ENCODE measurements at regions not wholly inside any gene's neighbourhood (a gene's known extent, or its start where the extent isn't known, plus 50 kb on each side); places are given as distances from the start of the nearest gene placed in this dataset.

DNA sequence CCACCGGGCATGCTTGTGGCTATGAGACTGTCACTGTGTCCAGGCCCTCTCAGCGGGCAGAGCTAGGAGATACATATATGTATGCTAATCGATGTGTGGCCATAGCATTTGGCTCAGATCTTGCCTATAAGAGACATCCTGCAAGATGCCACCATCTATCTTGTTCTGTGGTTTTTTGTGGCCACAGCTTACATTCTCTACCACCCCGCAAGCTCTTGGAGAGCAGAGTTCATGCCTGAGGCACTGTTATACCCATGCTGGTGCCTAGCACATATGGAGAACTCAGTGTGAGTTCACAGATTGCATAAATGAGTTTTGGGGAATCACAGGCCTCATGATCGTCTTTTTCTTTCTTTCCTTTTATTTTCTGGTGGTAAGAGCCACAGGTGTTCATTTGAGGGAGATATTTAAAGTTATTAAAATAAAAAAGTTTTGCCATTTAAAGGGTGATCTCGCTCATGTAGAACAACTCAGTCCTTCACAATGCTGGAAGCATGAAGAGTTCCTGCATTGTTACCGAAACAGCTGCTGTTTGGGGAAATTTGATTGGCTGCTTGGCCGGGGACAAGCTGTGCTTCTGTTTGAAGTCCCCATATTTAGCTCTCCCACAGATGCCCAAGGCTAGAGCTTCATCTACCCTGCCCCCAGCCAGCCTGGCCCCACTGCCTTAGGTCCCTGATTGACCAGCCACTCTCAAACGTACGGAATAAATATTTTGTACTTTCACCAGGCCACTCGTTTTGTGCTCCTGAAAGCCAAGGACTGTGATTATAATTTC lies 169.2 kb upstream of the MAP1B start:
- H4K20me1 ChIP-seq: no peaks in the 10 kb centered on the region
- TF ChIP-seq Cebpa-rat (IDR thresholded peaks at IDR 0.05): no peak
- no peak overlapping the region for H3K9ac ChIP-seq
- H3K4me2 ChIP-seq: no peak overlapping the region
- H3K36me3 ChIP-seq: no peaks in the 10 kb centered on the region
- peaks cover 5% of the 10 kb centered on the region; the same call in 1 of the 2 replicates for H3K4me1 ChIP-seq
- no peaks in the 10 kb centered on the region for H3K27me3 ChIP-seq
- H3K9me3 ChIP-seq: no peaks in the 10 kb centered on the region; the same call in 1 of the 2 replicates
- no peak overlapping the region for H3K4me3 ChIP-seq
- no peak overlapping the region for H3K27ac ChIP-seq

- Histone ChIP-seq H3K4me2 (no peak overlapping the region), H3K9ac (no peak overlapping the region), H3K27ac (no peak overlapping the region)
Measured at GRCh38 chr5:71938895-71939294, 168.4 kb upstream of the MAP1B start.

DNA sequence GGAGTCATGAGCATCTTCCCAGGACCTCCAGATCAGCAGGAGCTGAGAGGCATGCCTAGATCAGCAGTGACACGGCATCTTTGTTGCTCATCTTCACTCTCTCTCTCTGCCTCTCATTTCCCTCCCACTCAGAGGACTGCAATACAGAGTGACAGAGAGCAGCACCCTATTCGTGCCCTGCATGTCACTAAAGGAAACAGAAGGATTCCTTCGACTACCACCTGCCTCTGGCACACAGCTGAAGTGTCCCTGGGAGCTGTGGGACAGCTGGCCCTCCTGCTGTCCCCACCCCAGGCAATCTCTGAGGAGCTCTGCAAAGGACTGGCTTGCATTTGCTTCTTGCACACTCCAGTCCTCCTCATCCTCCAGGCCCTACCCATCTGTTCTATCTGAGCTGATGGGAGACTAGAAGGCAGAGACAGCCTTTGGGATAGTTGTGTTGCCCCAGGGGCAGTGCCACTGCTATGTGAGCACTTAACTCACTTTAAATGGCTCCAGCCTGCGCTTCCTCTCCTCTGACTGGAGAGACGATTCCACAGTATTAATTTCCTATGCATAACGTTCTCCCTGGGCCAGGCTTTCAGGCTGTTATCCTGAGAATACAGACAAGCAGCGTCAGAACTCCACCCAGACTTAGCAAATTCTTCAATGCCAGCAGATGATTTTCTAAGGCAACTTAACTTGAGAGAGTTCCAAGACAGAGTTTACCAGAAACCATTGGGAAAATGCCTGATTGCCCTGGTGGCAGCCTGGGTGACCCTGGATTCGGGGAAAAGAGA lies 167.6 kb upstream of the MAP1B start:
- Histone ChIP-seq H3K9me3 (no peaks in the 10 kb centered on the region; the same call in 1 of the 2 replicates), H3K4me1 (peaks cover 5% of the 10 kb centered on the region; the same call in 1 of the 2 replicates), H3K4me3 (no peak overlapping the region), H4K20me1 (no peaks in the 10 kb centered on the region), H3K27ac (no peak overlapping the region), H3K36me3 (no peaks in the 10 kb centered on the region), H3K9ac (no peak overlapping the region), H3K27me3 (no peaks in the 10 kb centered on the region), H3K4me2 (no peak overlapping the region)
- no peak for TF ChIP-seq Cebpa-rat (IDR thresholded peaks at IDR 0.05)

More at GRCh38 chr5:71938895-71939294, 168.4 kb upstream of the MAP1B start:
- no peaks in the 10 kb centered on the region for H4K20me1 ChIP-seq
- no peak overlapping the region for H3K4me3 ChIP-seq
- no peaks in the 10 kb centered on the region for H3K36me3 ChIP-seq
- TF ChIP-seq Cebpa-rat (IDR thresholded peaks at IDR 0.05): no peak
- H3K27me3 ChIP-seq: no peaks in the 10 kb centered on the region
- H3K9me3 ChIP-seq: no peaks in the 10 kb centered on the region; the same call in 1 of the 2 replicates
- peaks cover 5% of the 10 kb centered on the region; the same call in 1 of the 2 replicates for H3K4me1 ChIP-seq

GRCh38 chr5:71943874-71944273 lies 163.4 kb upstream of the MAP1B start:
- H3K4me2 ChIP-seq: no peak overlapping the region
- H3K36me3 ChIP-seq: no peaks in the 10 kb centered on the region
- H3K4me1 ChIP-seq: peaks cover 5% of the 10 kb centered on the region; the same call in 1 of the 2 replicates
- TF ChIP-seq Cebpa-rat (IDR thresholded peaks at IDR 0.05): no peak
- H3K27me3 ChIP-seq: no peaks in the 10 kb centered on the region
- no peaks in the 10 kb centered on the region for H4K20me1 ChIP-seq
- no peak overlapping the region for H3K27ac ChIP-seq
- no peak overlapping the region for H3K9ac ChIP-seq
- H3K9me3 ChIP-seq: peaks cover 7% of the 10 kb centered on the region
- no peak overlapping the region for H3K4me3 ChIP-seq

DNA sequence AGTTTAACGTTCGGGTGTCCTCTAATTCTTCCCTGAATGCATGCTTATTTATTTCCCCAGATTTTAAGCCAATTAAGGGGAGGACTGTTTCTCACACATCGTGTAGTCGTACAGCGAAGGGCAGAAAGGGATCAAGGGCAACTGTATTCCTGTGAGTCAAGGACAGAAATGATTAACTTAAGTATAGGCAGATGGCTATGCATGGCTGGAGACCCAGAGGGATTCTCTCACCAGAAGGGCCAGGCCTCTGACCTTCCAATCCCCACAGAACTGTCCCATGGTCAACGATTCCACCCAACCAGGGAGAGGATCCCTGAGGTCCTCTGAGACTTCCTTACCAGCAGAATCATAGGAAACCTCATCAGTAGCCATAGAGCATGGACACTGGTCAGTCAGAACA lies 161.8 kb upstream of the MAP1B start:
- Histone ChIP-seq H3K4me1 (peaks cover 5% of the 10 kb centered on the region; the same call in 1 of the 2 replicates), H3K4me3 (no peak overlapping the region), H3K27ac (no peak overlapping the region), H3K27me3 (no peaks in the 10 kb centered on the region), H4K20me1 (no peaks in the 10 kb centered on the region), H3K9ac (no peak overlapping the region), H3K9me3 (peaks cover 13% of the 10 kb centered on the region), H3K4me2 (no peak overlapping the region), H3K36me3 (no peaks in the 10 kb centered on the region)
- no peak for TF ChIP-seq Cebpa-rat (IDR thresholded peaks at IDR 0.05)

- TF ChIP-seq Cebpa-rat (IDR thresholded peaks at IDR 0.05): no peak
- no peaks in the 10 kb centered on the region for H3K36me3 ChIP-seq
- H3K4me1 ChIP-seq: no peaks in the 10 kb centered on the region
- no peak overlapping the region for H3K27ac ChIP-seq
- H3K4me2 ChIP-seq: no peak overlapping the region
- no peak overlapping the region for H3K9ac ChIP-seq
- no peaks in the 10 kb centered on the region for H3K27me3 ChIP-seq
- peaks cover 13% of the 10 kb centered on the region for H3K9me3 ChIP-seq
- H4K20me1 ChIP-seq: no peaks in the 10 kb centered on the region
- no peak overlapping the region for H3K4me3 ChIP-seq
Measured at GRCh38 chr5:71946343-71947030, 160.8 kb upstream of the MAP1B start.

DNA sequence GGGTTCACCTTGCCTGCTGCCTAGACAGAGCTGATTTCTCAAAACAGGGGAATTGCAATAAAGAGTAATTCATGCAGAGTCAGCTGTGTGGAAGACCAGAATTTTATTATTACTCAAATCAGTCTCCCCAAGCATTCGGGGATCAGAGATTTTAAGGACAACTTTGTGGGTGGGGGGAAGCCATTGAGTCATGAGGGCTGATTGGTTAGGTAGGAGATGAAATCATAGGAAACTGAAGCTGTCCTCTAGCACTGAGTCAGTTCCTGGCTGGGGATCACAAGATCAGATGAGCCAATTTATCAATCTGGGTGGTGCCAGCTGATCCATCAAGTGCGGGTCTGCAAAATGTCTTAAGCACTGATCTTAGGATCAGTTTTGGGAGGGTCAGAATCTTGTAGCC lies 159.1 kb upstream of the MAP1B start:
- no peaks in the 10 kb centered on the region for H3K27me3 ChIP-seq
- H3K36me3 ChIP-seq: no peaks in the 10 kb centered on the region
- no peak overlapping the region for H3K27ac ChIP-seq
- peaks cover 15% of the 10 kb centered on the region for H3K9me3 ChIP-seq
- no peaks in the 10 kb centered on the region for H4K20me1 ChIP-seq
- no peak for TF ChIP-seq Cebpa-rat (IDR thresholded peaks at IDR 0.05)
- no peaks in the 10 kb centered on the region for H3K4me1 ChIP-seq
- H3K4me3 ChIP-seq: no peak overlapping the region
- H3K9ac ChIP-seq: no peak overlapping the region
- no peak overlapping the region for H3K4me2 ChIP-seq

DNA sequence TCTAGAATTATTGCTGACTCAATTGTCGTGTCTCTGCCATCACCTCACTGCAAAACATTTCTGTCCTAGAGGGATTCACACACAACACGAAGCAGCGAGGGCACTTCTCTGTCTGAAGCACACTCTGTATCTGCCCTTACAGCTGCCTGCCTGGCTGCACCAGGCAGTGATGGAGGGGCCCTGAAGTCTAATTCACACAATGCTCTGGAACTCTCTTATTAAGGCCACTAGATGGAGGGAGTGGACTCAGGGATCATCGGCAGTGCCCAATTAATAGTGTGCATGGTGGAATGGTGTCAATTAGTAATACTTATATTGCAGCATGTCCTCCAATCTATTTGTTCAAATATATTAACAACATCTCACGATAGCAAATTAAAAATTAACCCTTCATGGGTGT lies 157.5 kb upstream of the MAP1B start:
- Histone ChIP-seq H3K9ac (no peak overlapping the region), H4K20me1 (no peaks in the 10 kb centered on the region), H3K9me3 (peaks cover 15% of the 10 kb centered on the region), H3K4me3 (no peak overlapping the region), H3K4me2 (no peak overlapping the region), H3K4me1 (no peaks in the 10 kb centered on the region), H3K36me3 (no peaks in the 10 kb centered on the region), H3K27me3 (no peaks in the 10 kb centered on the region), H3K27ac (no peak overlapping the region)
- no peak for TF ChIP-seq Cebpa-rat (IDR thresholded peaks at IDR 0.05)

GRCh38 chr5:71953866-71954265 lies 153.4 kb upstream of the MAP1B start:
- Histone ChIP-seq H4K20me1 (no peaks in the 10 kb centered on the region), H3K4me2 (no peak overlapping the region), H3K27me3 (no peaks in the 10 kb centered on the region), H3K27ac (no peak overlapping the region), H3K4me3 (no peak overlapping the region), H3K4me1 (no peaks in the 10 kb centered on the region), H3K9me3 (peaks cover 9% of the 10 kb centered on the region), H3K36me3 (no peaks in the 10 kb centered on the region), H3K9ac (no peak overlapping the region)
- TF ChIP-seq Cebpa-rat (IDR thresholded peaks at IDR 0.05): no peak
